ENCODE measurements at regions not wholly inside any gene's neighbourhood (a gene's known extent, or its start where the extent isn't known, plus 50 kb on each side); places are given as distances from the start of the nearest gene placed in this dataset.

- ATAC-seq (no peak), DNase-seq (ENCODE audit: low spot score) (no peak)
- intact Hi-C loops (cut with DNase I): no loop called here
Observed at GRCh38 chr7:139561-140243, 52.7 kb upstream of the FAM20C start.

GRCh38 chr7:140996-141395, 51.4 kb upstream of the FAM20C start:
- DNase-seq (ENCODE audit: low spot score): peak; percentile 34
- no peak for ATAC-seq
- intact Hi-C loops (cut with DNase I): no loop called here

GRCh38 chr7:142248-142941, 50.0 kb upstream of the FAM20C start:
- intact Hi-C loops (cut with DNase I): no loop called here
- peak; percentile 62 for DNase-seq (ENCODE audit: low spot score)
- peak; percentile 88 for ATAC-seq
